Fibroblast of villous mesenchyme (primary cell): ENCODE measurements at regions not wholly inside any gene's neighbourhood (a gene's known extent, or its start where the extent isn't known, plus 50 kb on each side); places are given as distances from the start of the nearest gene placed in this dataset.

ENCODE experiments used
- DNase-seq: peaks from one replicate; pipeline ENCODE4 v3.0.0-alpha.2; 2010; ENCODE audit warnings: low read depth
- H3K4me3 ChIP-seq: 2 replicates; pipeline ENCODE4 v1.5.1; 2011; ENCODE audit warnings: low read depth, mild to moderate bottlenecking, low read length
- TF ChIP-seq, protein P1 (sequence below): IDR thresholded peaks from 2 replicates; pipeline ENCODE4 v1.5.1; 2012; ENCODE audit warnings: low read depth, mild to moderate bottlenecking, low read length; ENCODE audit not compliant: insufficient read depth

DNA sequence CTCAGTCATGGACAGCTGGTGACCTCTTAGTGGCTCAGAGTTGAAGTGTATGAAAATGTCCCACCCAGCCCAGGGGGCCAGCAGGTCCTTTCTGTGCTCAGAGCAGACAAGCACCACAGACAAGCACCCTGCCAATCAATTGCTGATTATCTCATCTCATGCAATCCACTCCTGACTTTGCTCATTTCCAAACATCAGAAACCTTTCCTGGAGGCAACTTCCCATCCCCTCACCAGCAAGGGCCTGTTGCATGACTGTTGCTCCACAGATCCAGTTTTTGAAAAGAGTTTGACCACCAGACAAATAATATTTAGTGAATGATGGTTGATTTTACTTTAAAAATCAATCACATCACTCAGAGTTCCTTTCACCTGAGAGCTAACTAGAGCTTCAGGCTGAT, 397.3 kb upstream of the KLF4 start:
- no peak overlapping the region for H3K4me3 ChIP-seq
- TF ChIP-seq, protein P1, sequence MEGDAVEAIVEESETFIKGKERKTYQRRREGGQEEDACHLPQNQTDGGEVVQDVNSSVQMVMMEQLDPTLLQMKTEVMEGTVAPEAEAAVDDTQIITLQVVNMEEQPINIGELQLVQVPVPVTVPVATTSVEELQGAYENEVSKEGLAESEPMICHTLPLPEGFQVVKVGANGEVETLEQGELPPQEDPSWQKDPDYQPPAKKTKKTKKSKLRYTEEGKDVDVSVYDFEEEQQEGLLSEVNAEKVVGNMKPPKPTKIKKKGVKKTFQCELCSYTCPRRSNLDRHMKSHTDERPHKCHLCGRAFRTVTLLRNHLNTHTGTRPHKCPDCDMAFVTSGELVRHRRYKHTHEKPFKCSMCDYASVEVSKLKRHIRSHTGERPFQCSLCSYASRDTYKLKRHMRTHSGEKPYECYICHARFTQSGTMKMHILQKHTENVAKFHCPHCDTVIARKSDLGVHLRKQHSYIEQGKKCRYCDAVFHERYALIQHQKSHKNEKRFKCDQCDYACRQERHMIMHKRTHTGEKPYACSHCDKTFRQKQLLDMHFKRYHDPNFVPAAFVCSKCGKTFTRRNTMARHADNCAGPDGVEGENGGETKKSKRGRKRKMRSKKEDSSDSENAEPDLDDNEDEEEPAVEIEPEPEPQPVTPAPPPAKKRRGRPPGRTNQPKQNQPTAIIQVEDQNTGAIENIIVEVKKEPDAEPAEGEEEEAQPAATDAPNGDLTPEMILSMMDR: no peak
- DNase-seq: no peak

DNA sequence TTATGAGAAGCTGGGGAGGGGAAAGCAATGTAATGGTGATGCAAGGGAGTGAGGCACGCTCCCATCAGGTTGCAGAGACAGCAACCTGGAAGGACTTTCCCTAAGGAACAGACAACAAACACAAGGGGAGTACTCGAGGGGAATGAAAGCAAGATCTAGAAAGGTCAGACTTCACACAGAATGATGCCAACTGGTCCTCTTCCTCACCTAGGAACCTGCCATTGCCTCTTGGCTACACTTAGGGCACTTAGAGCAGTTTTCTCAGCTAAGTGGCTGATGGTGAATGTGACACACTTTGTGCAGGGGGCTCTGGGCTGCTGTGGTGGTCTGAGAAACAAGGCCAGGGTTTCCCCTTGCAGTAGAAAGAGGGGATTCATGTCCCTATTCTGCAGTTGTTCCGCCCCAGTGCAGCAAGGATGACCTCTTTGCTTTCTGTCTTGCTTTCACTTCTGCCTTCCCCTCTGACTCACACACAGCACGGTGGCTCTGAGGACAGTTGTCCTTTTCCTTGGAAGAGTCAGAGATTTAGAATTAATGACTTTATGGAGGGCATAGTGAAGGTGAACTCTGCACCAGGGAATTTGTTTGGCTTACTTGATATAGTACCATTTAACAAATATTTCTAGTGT, 394.0 kb upstream of the KLF4 start:
- TF ChIP-seq, protein P1: no peak
- no peak for DNase-seq
- H3K4me3 ChIP-seq: no peak overlapping the region

DNA sequence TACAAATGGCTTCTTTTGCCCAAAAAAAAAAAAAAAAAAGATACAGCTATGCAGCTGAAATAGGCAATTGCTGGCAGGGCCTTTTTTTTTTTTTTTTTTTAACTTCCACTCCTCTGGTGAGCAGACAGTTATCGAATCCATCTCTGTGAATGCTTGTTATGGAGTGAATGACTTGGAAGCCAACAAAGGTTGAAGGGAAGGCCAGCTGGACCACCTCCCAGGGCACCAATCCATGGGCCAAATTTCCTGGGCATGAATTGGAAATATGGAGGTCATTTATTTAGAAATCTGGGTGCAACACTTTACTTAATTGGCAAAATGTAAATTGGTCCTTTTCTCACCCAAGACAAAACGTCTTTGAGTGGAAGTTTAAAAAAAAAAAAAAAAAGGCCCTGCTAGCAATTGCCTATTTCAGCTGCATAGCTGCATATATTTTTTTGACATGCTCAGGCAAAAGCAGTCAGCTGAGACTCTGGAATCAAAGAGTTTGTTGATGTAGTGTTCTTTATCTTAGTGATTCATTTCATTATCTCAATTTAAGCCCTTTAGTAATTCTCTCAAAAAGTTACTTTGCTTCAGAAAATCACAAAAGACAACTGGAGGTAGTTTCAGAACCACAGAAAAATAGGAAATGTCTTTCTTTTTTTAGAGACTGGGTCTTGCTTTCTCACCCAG, 392.2 kb upstream of the KLF4 start:
- no peak overlapping the region for H3K4me3 ChIP-seq
- TF ChIP-seq, protein P1: no peak
- DNase-seq: no peak

DNA sequence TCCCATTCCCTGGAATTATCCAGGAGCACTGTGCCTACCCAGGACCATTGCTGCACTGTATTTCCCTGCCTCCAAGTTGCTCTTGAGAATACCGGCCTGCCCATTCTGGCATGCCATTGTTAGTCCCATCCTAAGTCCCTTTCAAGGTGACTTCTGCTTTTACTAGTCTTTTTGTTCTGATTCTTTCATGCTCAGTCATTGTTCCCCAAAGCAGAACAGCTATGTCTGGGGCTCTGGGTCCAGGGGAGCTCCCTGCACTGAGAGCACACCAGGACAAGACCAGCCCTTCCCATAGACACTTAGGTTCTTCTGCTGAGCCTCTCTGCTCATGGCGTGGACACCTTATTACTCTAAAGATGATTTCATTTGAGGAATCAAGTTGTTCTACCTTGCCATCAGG, 388.9 kb upstream of the KLF4 start:
- DNase-seq: no peak
- TF ChIP-seq, protein P1: no peak
- no peak overlapping the region for H3K4me3 ChIP-seq

GRCh38 chr9:107875571-107875980, 386.0 kb upstream of the KLF4 start:
- TF ChIP-seq, protein P1: no peak
- no peak for DNase-seq
- no peak overlapping the region for H3K4me3 ChIP-seq

GRCh38 chr9:107874591-107875369, 385.2 kb upstream of the KLF4 start:
- no peak overlapping the region for H3K4me3 ChIP-seq
- TF ChIP-seq, protein P1: no peak
- DNase-seq: no peak
